ENCODE measurements at regions not wholly inside any gene's neighbourhood (a gene's known extent, or its start where the extent isn't known, plus 50 kb on each side); places are given as distances from the start of the nearest gene placed in this dataset.

DNA sequence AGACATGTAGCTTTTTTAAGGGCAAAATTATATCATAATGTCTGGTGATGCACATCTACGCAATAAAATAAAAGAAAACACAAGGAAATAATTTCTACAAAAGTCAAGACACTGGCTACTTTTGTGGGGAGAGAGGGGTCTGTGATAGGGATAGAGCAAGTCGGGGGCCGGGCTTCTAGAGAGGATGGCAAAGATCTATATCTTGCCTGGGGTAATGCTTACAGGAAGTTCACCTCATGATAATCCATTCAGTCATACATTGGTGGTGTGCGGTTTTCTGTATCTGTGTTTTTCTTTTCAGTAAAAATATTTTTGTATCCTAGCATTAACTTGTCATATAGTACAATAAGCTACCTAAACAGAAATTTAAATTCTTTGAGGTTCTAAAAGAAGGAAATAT lies 178.8 kb downstream of the ARRDC4 start:
- TF ChIP-seq, protein P1, sequence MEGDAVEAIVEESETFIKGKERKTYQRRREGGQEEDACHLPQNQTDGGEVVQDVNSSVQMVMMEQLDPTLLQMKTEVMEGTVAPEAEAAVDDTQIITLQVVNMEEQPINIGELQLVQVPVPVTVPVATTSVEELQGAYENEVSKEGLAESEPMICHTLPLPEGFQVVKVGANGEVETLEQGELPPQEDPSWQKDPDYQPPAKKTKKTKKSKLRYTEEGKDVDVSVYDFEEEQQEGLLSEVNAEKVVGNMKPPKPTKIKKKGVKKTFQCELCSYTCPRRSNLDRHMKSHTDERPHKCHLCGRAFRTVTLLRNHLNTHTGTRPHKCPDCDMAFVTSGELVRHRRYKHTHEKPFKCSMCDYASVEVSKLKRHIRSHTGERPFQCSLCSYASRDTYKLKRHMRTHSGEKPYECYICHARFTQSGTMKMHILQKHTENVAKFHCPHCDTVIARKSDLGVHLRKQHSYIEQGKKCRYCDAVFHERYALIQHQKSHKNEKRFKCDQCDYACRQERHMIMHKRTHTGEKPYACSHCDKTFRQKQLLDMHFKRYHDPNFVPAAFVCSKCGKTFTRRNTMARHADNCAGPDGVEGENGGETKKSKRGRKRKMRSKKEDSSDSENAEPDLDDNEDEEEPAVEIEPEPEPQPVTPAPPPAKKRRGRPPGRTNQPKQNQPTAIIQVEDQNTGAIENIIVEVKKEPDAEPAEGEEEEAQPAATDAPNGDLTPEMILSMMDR (conservative IDR thresholded peaks at IDR 0.05), result no peak
- no peak for TF ChIP-seq ZFX (IDR thresholded peaks at IDR 0.05)
